Fibroblast of skin of right quadriceps (primary cell): ENCODE measurements at regions not wholly inside any gene's neighbourhood (a gene's known extent, or its start where the extent isn't known, plus 50 kb on each side); places are given as distances from the start of the nearest gene placed in this dataset.

ENCODE experiments used
- DNase-seq: peaks from one replicate; pipeline ENCODE4 v3.0.0-alpha.2; 2013

DNA sequence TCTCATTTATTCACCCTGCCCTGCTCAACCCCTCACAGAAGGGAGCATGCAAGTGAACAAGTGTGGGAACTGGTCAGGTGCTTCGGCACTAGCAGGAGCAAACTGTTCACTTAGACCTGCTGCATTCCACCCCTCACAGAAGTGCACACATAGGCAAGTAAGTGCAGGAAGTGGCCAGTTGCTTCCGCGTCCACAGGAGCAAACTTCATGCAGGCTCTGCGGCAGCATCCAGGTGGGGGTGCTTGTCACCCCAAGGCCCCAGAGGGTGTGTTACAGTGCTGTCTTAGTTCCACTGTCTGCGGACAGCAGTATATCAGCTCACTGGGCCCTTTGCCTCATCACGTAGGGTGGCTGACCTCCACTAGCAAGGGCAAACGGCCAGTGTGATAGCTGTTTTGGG is 167.3 kb upstream of the AVPR1A start:
- no peak for DNase-seq

- DNase-seq: no peak
These were observed 166.9 kb upstream of the AVPR1A start for GRCh38 chr12:63317880-63318279.

- DNase-seq: no peak
These were observed 166.4 kb upstream of the AVPR1A start for GRCh38 chr12:63317286-63317846.

- DNase-seq: no peak
These were observed 162.1 kb upstream of the AVPR1A start for GRCh38 chr12:63313139-63313538.

- DNase-seq: peak; percentile 28
These were observed 157.7 kb upstream of the AVPR1A start for GRCh38 chr12:63308671-63309070.

DNA sequence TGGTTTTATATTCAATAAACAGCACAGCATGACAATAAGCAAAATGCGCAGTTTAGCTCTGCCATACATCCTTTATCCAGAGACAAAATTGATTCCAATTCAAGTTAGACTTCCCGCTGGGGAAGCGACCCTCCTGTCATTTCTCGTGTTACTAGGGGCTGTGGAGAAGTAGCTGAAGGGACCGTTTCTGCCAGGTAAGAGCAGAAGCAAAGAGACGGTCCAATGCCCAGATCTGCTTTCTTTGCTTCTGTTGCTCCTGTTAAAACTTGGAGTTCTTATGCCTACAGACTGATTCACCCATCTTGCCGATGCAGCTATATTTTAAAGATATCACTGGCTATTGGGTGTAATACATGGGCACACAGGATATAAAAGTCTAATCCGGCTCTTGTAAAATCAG is 156.8 kb upstream of the AVPR1A start:
- no peak for DNase-seq

DNA sequence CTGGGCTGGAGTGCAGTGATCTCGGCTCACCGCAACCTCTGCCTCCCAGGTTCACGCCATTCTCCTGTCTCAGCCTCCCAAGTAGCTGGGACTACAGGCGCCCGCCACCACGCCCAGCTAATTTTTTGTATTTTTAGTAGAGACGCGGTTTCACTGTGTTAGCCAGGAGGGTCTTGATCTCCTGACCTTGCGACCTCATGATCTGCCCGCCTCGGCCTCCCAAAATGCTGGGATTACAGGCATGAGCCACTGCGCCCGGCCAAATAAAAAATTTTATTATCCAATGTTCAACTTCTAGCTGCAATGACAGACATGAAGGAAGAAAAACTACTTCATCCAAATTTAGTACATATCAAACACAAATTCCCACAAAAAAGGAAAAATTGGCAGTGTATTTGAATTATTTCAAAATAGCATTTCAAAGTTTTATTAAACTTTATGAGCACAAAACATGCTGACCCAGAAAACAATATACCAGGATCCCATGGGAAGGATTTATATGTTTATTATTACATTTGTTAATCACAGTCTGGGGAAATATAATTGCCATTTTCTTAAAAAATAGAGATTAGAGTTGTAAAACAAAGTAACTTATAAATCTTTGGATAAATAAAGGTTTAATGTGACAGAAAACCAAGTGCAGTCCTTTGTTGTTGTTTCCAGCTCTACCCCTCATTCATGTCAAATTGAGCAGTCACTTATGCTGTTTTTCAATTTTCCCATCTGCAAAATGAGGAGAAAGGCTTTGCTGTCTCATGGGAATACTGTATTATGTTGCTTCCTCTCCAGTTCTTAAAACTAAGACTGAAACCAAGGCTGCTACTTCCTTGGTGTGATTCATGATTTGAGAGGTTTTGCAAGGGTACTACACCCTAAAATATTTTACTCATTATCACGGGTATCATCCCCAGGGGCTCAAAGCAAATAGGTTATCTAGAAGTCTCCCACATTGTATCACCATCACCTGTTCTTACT is 155.2 kb upstream of the AVPR1A start:
- no peak for DNase-seq

DNA sequence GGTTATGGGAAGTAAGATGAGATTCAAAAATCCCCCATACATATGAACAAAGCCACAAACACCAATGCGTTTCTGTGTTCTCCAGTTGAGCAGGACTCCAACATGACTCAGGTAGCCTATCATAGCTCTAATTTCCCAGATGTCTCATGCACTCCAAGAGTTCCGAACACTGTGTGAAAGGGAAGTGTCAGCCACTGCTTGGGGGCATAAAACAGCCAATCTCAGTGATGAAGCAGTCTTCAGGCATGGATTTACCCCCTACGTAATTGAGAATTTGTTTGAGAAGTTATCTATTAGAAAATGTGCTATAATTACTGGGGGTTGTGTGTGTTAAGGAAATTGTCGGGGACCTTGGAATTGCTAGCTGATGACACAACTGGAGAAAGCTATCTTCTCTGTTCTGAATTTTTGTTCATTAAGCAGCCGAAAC is 153.9 kb upstream of the AVPR1A start:
- DNase-seq: peak; percentile 71

DNA sequence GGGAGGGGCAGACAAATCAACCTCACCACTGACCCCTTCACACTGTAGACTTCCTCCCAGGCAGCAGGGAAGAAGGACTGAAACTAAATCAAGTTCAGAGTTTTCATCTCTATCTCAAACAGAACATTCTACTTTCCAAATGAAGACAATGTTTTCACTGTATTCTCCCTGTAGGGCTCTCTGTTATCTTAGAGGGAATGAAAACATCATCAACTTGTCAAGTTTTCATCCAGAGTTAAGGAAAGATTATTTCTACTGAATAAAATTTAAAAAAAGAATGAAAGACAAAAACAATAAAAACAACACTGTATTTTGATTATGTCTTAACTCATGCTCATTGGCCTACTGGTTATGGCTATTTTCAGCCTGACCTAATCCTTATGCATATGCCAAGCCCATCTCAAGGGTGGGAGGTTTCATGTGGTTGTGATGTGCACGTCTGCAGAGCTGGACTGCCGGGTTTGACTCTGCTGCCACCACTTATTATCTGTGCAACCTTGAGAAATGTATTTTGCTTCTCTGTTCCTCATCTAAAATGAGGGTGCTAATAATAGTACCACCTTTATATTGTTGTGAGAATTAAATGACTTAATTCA is 152.0 kb upstream of the AVPR1A start:
- no peak for DNase-seq

DNA sequence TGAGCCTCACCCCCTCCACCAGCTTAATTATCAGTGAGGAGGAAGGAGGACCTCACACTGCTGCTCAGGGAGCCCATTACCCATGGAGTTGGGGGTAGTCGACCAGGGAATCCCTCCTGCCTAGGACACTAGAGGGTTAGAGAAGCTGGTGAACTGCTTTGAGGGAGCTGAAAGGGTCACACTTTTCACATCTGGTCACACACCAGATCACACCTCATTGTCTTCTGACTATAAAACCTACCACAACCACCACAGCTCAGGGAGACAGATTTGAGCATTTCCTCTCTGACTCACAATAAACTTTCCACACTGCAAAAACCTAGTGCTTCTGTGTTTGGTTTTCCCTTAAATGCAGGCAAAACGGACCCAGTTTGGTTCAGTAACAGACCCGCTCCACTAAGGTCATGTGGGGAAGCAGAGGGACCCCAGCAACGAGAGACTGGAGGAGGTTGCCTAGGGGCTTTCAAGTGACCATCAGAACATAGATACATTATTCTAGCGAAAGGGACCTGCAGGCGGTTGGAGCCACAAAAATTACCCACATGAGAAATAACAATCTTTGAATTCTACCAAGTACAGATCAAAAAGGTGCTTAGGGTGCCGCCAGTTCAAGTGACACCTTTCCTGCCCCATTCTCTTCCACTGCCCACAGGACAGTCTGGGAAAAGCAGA is 151.4 kb upstream of the AVPR1A start:
- DNase-seq: peak; percentile 24

- DNase-seq: peak; percentile 31
These were observed 150.3 kb upstream of the AVPR1A start for GRCh38 chr12:63301311-63301710.

- no peak for DNase-seq
These were observed 147.5 kb upstream of the AVPR1A start for GRCh38 chr12:63298386-63298930.

- peak; percentile 76 for DNase-seq
These were observed 143.3 kb upstream of the AVPR1A start for GRCh38 chr12:63294327-63294632.

GRCh38 chr12:63292471-63293221 is 141.6 kb upstream of the AVPR1A start:
- DNase-seq: no peak

GRCh38 chr12:63276537-63277365 is 125.8 kb upstream of the AVPR1A start:
- peak; percentile 14 for DNase-seq

GRCh38 chr12:63266988-63267387 is 116.0 kb upstream of the AVPR1A start:
- no peak for DNase-seq

GRCh38 chr12:63264629-63265028 is 113.6 kb upstream of the AVPR1A start:
- no peak for DNase-seq

DNA sequence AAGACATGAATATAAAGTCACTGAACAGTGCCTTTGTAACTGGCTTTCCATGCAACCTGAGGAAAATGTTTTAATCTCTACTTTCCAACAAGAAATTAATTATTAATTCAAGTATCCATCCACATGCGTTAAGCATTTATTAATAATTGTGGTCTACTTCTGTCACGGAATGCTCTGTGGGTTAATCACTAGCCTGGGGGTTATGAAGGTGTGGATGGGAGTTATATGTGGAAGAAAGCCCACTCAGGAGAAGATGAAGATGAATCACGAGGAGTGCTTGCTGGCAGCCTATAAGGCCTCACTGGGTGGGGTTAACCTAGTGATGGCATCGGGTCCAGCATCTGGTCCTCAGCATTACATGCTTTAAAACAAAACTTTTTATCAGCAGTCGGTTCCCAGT is 99.5 kb upstream of the AVPR1A start:
- no peak for DNase-seq

- DNase-seq: no peak
These were observed 87.9 kb upstream of the AVPR1A start for GRCh38 chr12:63238892-63239291.

GRCh38 chr12:63232896-63233295 is 81.9 kb upstream of the AVPR1A start:
- DNase-seq: no peak

- DNase-seq: no peak
These were observed 77.9 kb upstream of the AVPR1A start for GRCh38 chr12:63228853-63229252.
